HepG2 (cell line): ENCODE measurements at regions not wholly inside any gene's neighbourhood (a gene's known extent, or its start where the extent isn't known, plus 50 kb on each side); places are given as distances from the start of the nearest gene placed in this dataset.

ENCODE experiments used
- ATAC-seq: fragments of 200-7000 bp; cut with Tn5 transposase; 3 replicates; pipeline ENCODE4 v1.9.1; 2020; ENCODE audit warnings: mild to moderate bottlenecking, moderate library complexity
- BruUV-seq: library from RNA; stranded (reverse); fragments of 400-500 nt; replicated peaks from 2 replicates; lab custom pipeline; 2021; lab: Mats Ljungman, UMichigan
- CTCF ChIA-PET: fragments of 300-600 bp; formaldehyde crosslinking; extraction: SDS; loops from one replicate; lab custom pipeline; 2021; ENCODE audit warnings: low total read pairs, inconsistent platforms, low intra/inter-chr PET ratio; lab: Yijun Ruan, JAX
- POLR2A ChIA-PET: fragments of 350-600 bp; sonication (Branson Sonifier 250); formaldehyde crosslinking; loops from one replicate; lab custom pipeline; 2020; ENCODE audit warnings: antibody characterized with exemption, inconsistent platforms; lab: Yijun Ruan, JAX
- DNase-seq: peaks from one replicate; pipeline ENCODE4 v3.0.0-alpha.2; 2015; ENCODE audit warnings: low spot score
- FAIRE-seq: peaks from 3 replicates; lab custom pipeline; 2011; peaks lifted over from hg19 to GRCh38; lab: Jason Lieb, UNC
- H2AFZ ChIP-seq: one replicate; pipeline ENCODE4 v1.6.1; 2011; ENCODE audit warnings: low read length, inconsistent platforms
- H3K27ac ChIP-seq: fragments of 300-600 bp; 3 replicates; pipeline ENCODE4 v1.8.0; 2011; ENCODE audit warnings: mixed run types, mild to moderate bottlenecking, mixed read lengths, low read length, inconsistent platforms; ENCODE audit not compliant: insufficient read depth; ENCODE audit errors: extremely low read length
- H3K27me3 ChIP-seq, 2 experiments: fragments of 200-600 bp in 1 of 2; 2 replicates in 1 of 2; 3 replicates in 1 of 2; pipeline versions ENCODE4 v1.6.0 to v1.8.0; 2011; ENCODE audit warnings: low read length in 2 of 2, mild to moderate bottlenecking in 2 of 2, moderate library complexity in 2 of 2, inconsistent platforms in 1 of 2; ENCODE audit not compliant: insufficient read depth in 2 of 2, control insufficient read depth in 1 of 2
- H3K36me3 ChIP-seq, 2 experiments: fragments of 200-600 bp in 1 of 2; replicated peaks in 1 of 2; 2 replicates in 1 of 2; 3 replicates in 1 of 2; pipeline versions ENCODE4 v1.5.1 to v1.8.0; 2011; ENCODE audit warnings: low read length in 2 of 2, inconsistent platforms in 1 of 2; ENCODE audit not compliant: insufficient read depth in 2 of 2, control insufficient read depth in 1 of 2
- H3K4me1 ChIP-seq: 2 replicates; pipeline ENCODE4 v1.5.1; 2012; ENCODE audit warnings: low read length, inconsistent platforms; ENCODE audit not compliant: insufficient read depth
- H3K4me2 ChIP-seq: 2 replicates; pipeline ENCODE4 v1.6.0; 2011; ENCODE audit warnings: low read depth, low read length, inconsistent platforms
- H3K4me3 ChIP-seq, 3 experiments: fragments of 200-600 bp in 1 of 3; sonication (generic), shearing (Covaris generic) in 1 of 3; replicated peaks in 1 of 3; 2 replicates each; pipeline ENCODE4 v1.5.1; 2011 to 2016; ENCODE audit warnings: low read length in 3 of 3, inconsistent platforms in 2 of 3, low read depth in 2 of 3, mild to moderate bottlenecking in 2 of 3, control low read depth in 1 of 3, mixed read lengths in 1 of 3; ENCODE audit not compliant: insufficient read depth in 1 of 3
- H3K79me2 ChIP-seq: one replicate; pipeline ENCODE4 v1.6.1; 2011; ENCODE audit warnings: low read length, inconsistent platforms; ENCODE audit not compliant: insufficient read depth
- H3K9ac ChIP-seq: 2 replicates; pipeline ENCODE4 v1.6.0; 2011; ENCODE audit warnings: mild to moderate bottlenecking, low read depth, low read length, inconsistent platforms; ENCODE audit not compliant: insufficient read depth
- H3K9me3 ChIP-seq: 2 replicates; pipeline ENCODE4 v1.5.1; 2012; ENCODE audit warnings: mild to moderate bottlenecking, low read length
- H4K20me1 ChIP-seq: 2 replicates; pipeline ENCODE4 v1.6.0; 2011; ENCODE audit warnings: inconsistent platforms, mild to moderate bottlenecking, low read length, moderate library complexity; ENCODE audit not compliant: insufficient read depth
- BRD4 ChIP-seq: sonication (generic); formaldehyde crosslinking; IDR thresholded peaks from 2 replicates; pipeline ENCODE4 v1.4.0; 2020; ENCODE audit warnings: missing genetic modification reagents
- CC2D1A ChIP-seq: sonication (generic); formaldehyde crosslinking; IDR thresholded peaks from 2 replicates; pipeline ENCODE4 v1.8.1; 2023; ENCODE audit warnings: mild to moderate bottlenecking, missing genetic modification reagents
- GLI4 ChIP-seq: sonication (generic); formaldehyde crosslinking; IDR thresholded peaks from 2 replicates; pipeline ENCODE4 v1.5.1; 2020; ENCODE audit warnings: missing genetic modification reagents, mild to moderate bottlenecking, moderate library complexity, borderline replicate concordance
- KDM5B ChIP-seq: sonication (generic); formaldehyde crosslinking; IDR thresholded peaks from 2 replicates; pipeline ENCODE4 v1.4.0; 2020; ENCODE audit warnings: missing genetic modification reagents, mild to moderate bottlenecking, borderline replicate concordance
- KLF15 ChIP-seq: sonication (generic); formaldehyde crosslinking; IDR thresholded peaks from 2 replicates; pipeline ENCODE4 v1.8.1; 2023; ENCODE audit warnings: borderline replicate concordance, mild to moderate bottlenecking, inconsistent platforms, missing genetic modification reagents, mixed read lengths
- MXD4 ChIP-seq: IDR thresholded peaks from 2 replicates; pipeline ENCODE4 v1.6.1; 2016; ENCODE audit warnings: mild to moderate bottlenecking, missing biosample characterization, missing genetic modification reagents
- PHB2 ChIP-seq: fragments of 450-650 bp; IDR thresholded peaks from 2 replicates; pipeline ENCODE4 v1.6.1; 2018; ENCODE audit not compliant: partially characterized antibody
- PREB ChIP-seq: sonication (generic); formaldehyde crosslinking; IDR thresholded peaks from 2 replicates; pipeline ENCODE4 v1.4.0; 2020; ENCODE audit warnings: missing genetic modification reagents
- RFX5 ChIP-seq: IDR thresholded peaks from 2 replicates; pipeline ENCODE4 v1.6.1; 2011; ENCODE audit warnings: low read depth, low read length, improper control_type of control experiment
- TBX3 ChIP-seq: fragments of 450-650 bp; IDR thresholded peaks from 2 replicates; pipeline ENCODE4 v1.6.1; 2017; ENCODE audit warnings: antibody characterized with exemption, mild to moderate bottlenecking, inconsistent platforms, borderline replicate concordance
- ZFP90 ChIP-seq: sonication (generic); formaldehyde crosslinking; IDR thresholded peaks from 2 replicates; pipeline ENCODE4 v1.8.0; 2022; ENCODE audit warnings: missing genetic modification reagents, mild to moderate bottlenecking, inconsistent platforms, borderline replicate concordance
- ZFY ChIP-seq: sonication (generic); formaldehyde crosslinking; IDR thresholded peaks from 2 replicates; pipeline ENCODE4 v1.4.0; 2020; ENCODE audit warnings: missing genetic modification reagents
- ZNF362 ChIP-seq: sonication (generic); formaldehyde crosslinking; IDR thresholded peaks from 2 replicates; pipeline ENCODE4 v1.4.0; 2020; ENCODE audit warnings: missing genetic modification reagents, mild to moderate bottlenecking, borderline replicate concordance
- ZNF484 ChIP-seq: sonication (generic); formaldehyde crosslinking; IDR thresholded peaks from 2 replicates; pipeline ENCODE4 v1.5.1; 2020; ENCODE audit warnings: mild to moderate bottlenecking, low read depth, missing genetic modification reagents, borderline replicate concordance
- ZNF530 ChIP-seq: sonication (generic); formaldehyde crosslinking; IDR thresholded peaks from 2 replicates; pipeline ENCODE4 v1.5.0; 2020; ENCODE audit warnings: low read depth, mild to moderate bottlenecking, missing genetic modification reagents
- ZNF589 ChIP-seq: sonication (generic); formaldehyde crosslinking; conservative IDR thresholded peaks from 2 replicates; pipeline ENCODE4 v1.8.0; 2022; ENCODE audit warnings: mild to moderate bottlenecking, moderate library complexity, missing genetic modification reagents
- WGBS: methylation state at CpG from one replicate; pipeline ENCODE4 v1.1.6; 2017; ENCODE audit warnings: low lambda C conversion rate; 5-methylcytosine and 5-hydroxymethylcytosine counted together
- in situ Hi-C: cut with HindIII; loops from 2 replicates; pipeline ENCODE4 v1.10.0; 2017; ENCODE audit warnings: low pct_unique_long_range_greater_than_20kb; ENCODE audit not compliant: extremely low pct_ligation_motif_present
- intact Hi-C: fragments of 100-400 bp; cut with micrococcal nuclease; formaldehyde crosslinking; loops from one replicate; pipeline ENCODE4 v1.10.0; 2022; ENCODE audit not compliant: unreplicated experiment

GRCh38 chr5:4981608-4982007, 158.5 kb upstream of the ADAMTS16 start:
- DNase-seq, result no peak
- no peaks in the 10 kb centered on the region for H3K9me3 ChIP-seq
- no peaks in the 10 kb centered on the region for H4K20me1 ChIP-seq
- TF ChIP-seq ZNF362 (CRISPR knock-in tag) (no peak), TBX3 (no peak), ZNF589 (CRISPR knock-in tag) (no peak), KLF15 (no peak), BRD4 (no peak), CC2D1A (no peak), MXD4 (no peak), GLI4 (CRISPR knock-in tag) (no peak)
- H3K4me1 ChIP-seq, result no peaks in the 10 kb centered on the region
- no peaks in the 10 kb centered on the region for H3K79me2 ChIP-seq
- in situ Hi-C loops (no loop called here), intact Hi-C loops (no loop called here)
- BruUV-seq, result no TSS peak
- no peak overlapping the region for H3K4me3 ChIP-seq
- H3K27me3 ChIP-seq, result no peaks in the 10 kb centered on the region
- FAIRE-seq, result no peak
- no peak overlapping the region for H3K27ac ChIP-seq
- 62% methylated on average over 3 of the region's 3 CpGs for WGBS
- H2AFZ ChIP-seq, result no peak overlapping the region
- H3K4me2 ChIP-seq, result no peak overlapping the region
- H3K36me3 ChIP-seq, result no peaks in the 10 kb centered on the region
- POLR2A ChIA-PET, result no interaction called here
- no peak overlapping the region for H3K9ac ChIP-seq
- CTCF ChIA-PET, result no interaction called here
- ATAC-seq, result no peak

GRCh38 chr5:4983701-4984100, 156.4 kb upstream of the ADAMTS16 start:
- ChIA-PET CTCF (no interaction called here), POLR2A (no interaction called here)
- no peaks in the 10 kb centered on the region for H3K4me1 ChIP-seq
- no peak overlapping the region for H3K4me2 ChIP-seq
- DNase-seq, result no peak
- H3K27me3 ChIP-seq, result no peaks in the 10 kb centered on the region
- intact Hi-C loops, result no loop called here
- H3K4me3 ChIP-seq, result no peak overlapping the region
- in situ Hi-C loops, result no loop called here
- no peak overlapping the region for H2AFZ ChIP-seq
- no peak overlapping the region for H3K9ac ChIP-seq
- no peaks in the 10 kb centered on the region for H4K20me1 ChIP-seq
- no peaks in the 10 kb centered on the region for H3K9me3 ChIP-seq
- no peaks in the 10 kb centered on the region for H3K79me2 ChIP-seq
- WGBS, result 13% methylated on average over 3 of the region's 3 CpGs
- FAIRE-seq, result no peak
- no peaks in the 10 kb centered on the region for H3K36me3 ChIP-seq
- ATAC-seq, result no peak
- H3K27ac ChIP-seq, result no peak overlapping the region
- no TSS peak for BruUV-seq
- TF ChIP-seq PREB (no peak), ZNF484 (CRISPR knock-in tag) (no peak), KDM5B (CRISPR knock-in tag) (no peak), RFX5 (no peak), ZFY (CRISPR knock-in tag) (no peak), PHB2 (no peak), ZNF530 (CRISPR knock-in tag) (no peak), ZFP90 (CRISPR knock-in tag) (no peak)
